ENCODE measurements at regions not wholly inside any gene's neighbourhood (a gene's known extent, or its start where the extent isn't known, plus 50 kb on each side); places are given as distances from the start of the nearest gene placed in this dataset.

DNA sequence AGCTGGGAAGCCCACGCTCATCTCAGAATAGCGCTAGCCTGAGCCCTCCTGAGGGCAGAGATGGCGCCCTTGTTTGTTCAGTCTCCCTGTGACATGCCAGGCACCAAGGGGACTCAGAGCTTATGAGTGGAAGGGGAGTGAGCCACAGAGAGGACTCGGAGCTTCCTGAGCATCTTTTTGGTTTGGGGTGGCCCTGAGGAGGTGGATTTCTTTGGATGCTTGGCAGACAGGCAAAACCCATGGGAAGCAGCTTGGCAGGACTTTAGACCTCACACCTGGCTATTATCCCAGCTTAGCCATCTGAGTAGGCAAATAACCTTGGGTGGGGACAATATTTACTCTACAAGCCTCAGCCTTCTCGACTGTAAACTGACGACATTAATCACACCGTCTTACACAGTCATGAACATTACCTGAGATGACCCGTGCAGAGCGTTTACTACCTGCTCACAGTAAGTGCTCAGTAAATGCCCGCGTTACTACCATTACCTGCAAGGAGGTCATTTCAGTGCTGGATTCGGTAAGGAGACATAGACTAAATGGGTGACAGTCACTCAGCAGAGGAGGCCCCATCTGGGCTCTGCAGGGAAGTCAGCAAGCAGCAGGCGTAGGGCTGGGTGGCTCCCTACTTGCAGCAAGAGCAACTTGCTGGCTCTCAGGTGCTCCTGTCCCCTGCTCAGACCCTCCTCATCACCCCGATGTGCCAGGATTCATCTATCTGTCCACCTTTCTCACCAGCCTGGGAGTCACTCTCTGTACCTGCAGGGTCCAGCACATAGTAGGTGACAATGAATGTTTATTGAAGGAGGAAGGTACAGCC, 54.9 kb downstream of the KLHDC7A start:
- DNase-seq (ENCODE audit: low read depth in 2 of 2): no peak

DNA sequence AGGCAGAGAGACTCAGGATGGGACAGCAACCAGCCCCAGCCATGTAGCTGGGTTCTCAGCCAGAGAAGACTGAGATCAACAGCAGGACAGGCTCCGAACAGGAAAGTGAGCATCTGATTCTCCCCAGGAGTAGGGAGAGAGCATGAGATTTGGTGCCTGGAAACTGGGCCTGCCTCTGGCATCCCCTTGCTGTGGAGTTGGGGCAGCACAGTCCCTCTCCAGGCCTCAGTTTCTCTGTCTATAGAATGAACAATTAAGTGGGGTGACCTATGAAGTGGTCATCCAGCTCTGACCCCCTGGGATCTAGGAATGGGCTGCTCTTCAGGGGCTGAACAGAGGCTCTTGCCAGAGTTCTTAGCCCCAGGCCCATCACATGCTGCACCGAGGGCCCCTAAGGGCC, 55.6 kb downstream of the KLHDC7A start:
- DNase-seq (ENCODE audit: low read depth in 2 of 2): no peak

DNA sequence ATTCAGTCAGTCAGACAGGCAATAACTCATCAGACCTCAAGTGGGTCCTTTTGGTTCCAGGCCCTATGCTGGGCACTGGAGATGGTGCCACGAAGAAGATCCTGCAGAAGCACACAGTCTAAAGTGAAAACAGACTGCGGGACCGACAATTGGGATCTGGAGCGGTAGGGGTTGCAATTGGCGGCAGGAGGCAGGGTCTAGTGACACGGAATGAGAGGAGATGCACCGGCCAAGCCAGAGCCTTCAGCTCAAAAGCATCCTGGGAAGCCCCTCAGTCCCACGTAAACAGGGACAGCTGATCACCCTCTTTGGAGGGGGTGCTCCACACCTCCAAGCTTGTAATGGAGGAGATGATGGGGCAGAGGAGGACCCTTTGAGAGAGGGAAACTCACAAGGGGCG, 56.2 kb downstream of the KLHDC7A start:
- DNase-seq (ENCODE audit: low read depth in 2 of 2): no peak

DNA sequence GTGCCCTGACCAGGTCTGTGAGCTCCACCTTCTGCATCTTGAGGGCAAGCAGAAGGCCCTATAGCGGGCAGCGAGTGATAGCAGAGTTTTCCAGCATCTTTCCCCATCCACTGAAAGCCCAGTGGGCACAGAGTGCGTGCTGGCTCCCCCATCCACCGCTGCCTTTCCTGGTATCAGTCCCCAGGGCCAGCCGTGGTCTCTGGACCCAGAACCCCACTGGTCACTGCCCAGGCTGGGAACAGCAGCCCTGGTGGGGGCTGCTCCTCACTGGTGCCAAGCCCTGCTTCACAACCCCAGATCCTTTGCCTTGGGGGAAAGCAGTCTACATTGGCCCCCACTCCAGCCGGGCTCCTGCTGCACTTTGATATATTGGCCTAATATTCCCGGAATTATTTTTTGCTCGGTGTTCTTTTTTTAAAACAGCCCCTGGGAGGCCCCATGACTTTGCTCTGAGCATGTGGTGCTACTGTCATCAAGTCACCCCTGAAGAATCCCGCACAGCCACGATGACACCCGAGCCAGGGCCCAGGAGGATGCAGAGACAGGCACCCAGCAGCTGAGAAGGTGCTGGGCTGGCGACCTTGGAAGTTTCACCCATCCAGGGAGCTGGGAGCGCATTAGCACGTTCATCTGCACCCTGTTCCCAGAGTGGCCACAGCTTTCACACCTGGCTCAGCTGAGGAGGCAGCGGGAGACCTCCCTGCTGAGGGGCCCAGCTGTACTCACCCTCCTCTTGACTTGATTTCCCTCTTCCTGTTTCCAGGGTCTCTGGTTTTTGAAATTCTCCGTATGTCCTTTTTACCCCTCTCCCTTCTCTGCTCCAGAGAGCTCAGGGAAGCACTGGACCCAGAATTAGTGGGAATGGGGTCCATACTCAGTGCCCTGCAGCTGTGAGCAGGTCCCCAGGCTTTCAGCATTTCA, 56.9 kb downstream of the KLHDC7A start:
- no peak for DNase-seq (ENCODE audit: low read depth in 2 of 2)

DNA sequence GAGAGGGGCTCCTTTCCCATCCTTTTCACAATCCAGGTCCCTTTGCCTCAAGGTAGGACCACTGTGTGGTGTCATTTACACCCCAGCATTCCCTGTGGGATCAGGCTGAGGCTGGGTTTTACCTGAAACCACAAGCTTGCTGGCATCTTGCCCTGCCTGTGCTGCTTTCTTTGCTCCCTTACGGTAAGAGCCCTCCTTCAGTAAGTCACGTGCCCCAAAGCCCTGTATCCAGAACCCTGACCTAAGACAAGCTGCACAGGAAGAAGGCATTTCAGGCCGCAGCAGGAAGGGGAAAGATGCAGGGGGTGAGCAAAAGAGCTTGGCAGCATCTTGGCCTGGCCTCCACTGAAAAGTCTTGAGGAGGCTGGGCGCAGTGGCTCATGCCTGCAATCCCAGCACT, 58.4 kb downstream of the KLHDC7A start:
- no peak for DNase-seq (ENCODE audit: low read depth in 2 of 2)

DNA sequence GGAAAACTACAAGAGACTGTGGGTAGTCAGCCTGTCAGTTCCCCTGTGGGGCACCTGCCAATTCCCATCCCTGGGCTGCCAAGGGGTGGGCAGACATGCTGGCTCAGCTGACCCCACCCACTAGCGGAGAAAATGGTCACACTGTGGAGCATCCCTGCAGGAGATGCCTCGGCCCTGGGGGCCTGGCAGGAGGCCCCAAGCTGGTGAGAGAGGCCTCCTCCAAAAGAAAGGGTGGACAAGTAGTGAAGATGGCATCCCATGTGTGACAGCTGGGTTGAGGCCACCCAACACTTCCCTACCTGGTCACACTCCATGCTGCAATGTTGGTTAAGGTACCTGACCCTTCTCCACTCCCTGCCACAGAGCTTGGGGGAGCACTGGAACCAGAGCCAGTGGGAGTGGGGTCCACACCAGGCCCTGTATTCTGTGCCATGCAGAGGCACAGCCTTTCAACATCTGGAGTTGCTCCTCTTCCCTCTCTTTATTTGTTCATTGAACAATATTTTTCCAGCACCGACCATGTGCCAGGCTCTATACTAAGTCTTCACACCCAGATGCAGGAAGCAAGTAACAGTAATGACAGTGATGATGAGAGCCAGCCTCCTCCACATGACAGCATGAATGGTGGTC, 59.5 kb downstream of the KLHDC7A start:
- DNase-seq (ENCODE audit: low read depth in 2 of 2): no peak

DNA sequence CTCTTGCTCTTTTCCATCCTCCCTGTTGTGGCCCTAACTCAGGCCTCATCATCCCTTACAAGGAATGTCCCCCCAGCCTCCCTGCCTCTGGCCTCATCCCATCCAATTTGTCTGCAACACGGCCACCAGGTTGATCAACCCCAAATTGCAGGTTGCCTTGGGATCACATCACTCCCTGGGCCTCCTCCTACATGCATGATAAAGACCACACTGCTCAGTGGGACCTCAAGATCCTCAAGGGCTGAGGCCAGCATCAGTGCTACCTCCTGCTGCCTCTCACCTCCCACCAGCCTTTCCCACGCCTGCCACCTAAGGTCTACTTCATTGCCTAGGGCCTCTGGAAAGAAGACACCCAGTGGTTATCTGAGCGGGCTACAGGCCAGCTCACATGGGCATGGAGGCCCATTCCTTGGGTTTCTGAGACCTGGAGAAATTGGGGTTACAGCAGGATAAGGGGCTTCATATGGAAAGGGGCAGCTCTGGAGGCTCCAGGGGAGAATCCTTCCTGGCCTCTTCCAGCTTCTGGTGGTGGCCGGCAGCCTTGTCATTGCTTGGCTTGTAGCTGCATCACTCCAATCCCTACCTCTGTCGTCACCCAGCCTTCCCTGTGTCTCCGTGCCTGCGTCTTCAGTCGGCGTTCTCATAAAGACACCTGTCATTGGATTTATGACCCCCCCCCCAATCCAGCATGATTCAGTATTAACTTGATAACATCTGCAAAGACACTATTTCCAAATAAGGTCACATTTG, 60.5 kb downstream of the KLHDC7A start:
- DNase-seq (ENCODE audit: low read depth in 2 of 2): no peak

DNA sequence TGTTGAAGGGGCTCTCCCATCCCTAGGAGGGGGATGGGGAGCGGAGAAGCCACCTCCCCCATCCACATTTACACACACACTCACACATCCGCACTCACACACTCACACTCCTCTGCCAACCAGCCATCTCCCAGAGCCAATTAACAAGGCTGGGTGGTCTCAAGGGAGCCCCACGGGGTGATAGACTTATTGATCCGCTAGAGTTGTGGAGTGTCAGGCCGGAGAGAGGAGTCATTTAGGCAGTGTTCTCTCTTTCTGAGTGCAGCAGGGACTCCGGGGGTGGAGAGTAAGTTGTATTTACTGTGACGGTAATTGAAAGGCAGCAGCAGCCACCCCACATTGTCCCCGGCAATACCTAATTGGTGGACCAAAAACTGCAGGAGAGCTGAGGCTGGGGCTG, 61.6 kb downstream of the KLHDC7A start:
- DNase-seq (ENCODE audit: low read depth in 2 of 2): no peak

DNA sequence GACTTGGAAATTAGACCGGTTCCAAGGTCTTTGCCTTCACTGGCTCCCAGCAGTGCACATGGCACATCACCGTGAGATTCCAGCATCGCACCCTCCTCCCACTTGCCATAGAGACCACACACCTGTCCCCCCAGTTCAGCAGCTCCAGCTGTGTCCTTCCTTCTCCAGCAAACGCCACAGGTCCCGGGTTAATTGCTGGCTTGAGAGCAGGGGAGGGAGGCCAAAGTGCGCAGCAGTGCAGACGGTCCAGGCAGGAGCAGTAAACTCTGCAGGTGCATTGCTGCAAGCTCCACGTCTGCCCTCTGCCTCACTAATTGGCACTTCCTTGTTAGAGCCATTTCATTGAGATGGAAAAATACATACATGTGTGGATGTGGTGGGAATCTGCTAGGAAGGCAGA, 65.3 kb downstream of the KLHDC7A start:
- DNase-seq (ENCODE audit: low read depth in 2 of 2): no peak

DNA sequence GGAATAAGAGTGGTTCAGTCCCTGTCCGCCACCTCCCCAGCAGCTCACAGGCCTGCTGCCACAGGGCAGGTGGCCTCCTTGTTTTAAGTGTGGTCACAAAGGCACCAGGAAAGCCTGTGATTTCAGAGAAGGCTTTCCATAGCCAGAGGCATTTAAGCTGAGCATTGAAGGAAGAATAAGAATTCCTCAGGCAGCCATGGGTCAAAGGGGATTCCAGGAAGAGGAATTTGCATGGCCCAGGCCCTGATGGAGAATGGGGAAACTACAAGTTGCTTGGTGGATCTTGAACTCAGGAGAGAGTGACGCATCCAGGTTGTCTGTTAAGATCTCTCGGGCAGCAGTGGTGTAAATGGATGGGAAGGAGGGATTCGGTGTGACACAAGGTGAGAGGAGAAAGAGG, 66.7 kb downstream of the KLHDC7A start:
- no peak for DNase-seq (ENCODE audit: low read depth in 2 of 2)

DNA sequence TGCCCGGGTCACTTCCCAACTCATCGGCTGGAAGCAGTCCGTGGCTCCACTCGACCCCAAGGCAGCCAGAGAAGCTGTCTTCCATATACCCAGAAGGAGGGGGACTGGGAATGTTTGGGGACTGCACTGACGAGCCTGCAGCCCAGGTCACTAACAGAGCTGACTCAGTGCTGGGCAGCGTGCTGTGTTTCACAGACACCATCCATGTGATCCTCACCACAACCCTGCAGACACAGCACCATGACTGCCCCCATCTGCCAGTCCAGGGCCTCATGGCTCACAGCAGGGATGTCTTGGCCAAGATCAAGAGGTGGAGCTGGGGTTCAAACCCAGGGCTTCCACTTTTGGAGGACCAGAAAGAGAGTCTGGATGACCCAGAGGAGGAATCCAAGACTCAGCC, 67.9 kb downstream of the KLHDC7A start:
- DNase-seq (ENCODE audit: low read depth in 2 of 2): no peak

DNA sequence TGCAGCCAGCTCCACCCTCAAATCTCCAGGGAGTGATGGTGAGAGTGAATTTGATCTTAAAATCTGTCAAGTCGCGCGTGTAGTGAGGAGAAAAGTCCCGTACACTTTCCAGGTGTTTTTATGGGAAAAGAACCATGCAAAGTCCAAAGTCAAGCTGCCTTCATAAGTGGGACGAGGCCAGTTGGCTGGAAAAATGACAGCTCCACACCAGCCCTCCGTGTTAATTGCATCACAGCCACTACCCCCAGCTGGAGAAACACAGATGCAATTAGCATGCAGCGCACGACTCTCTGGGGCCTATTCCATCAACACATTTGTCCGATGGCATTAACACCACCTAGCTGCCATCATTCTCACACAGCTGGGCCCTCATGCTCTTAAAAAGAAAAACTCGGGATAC, 68.4 kb downstream of the KLHDC7A start:
- no peak for DNase-seq (ENCODE audit: low read depth in 2 of 2)

DNA sequence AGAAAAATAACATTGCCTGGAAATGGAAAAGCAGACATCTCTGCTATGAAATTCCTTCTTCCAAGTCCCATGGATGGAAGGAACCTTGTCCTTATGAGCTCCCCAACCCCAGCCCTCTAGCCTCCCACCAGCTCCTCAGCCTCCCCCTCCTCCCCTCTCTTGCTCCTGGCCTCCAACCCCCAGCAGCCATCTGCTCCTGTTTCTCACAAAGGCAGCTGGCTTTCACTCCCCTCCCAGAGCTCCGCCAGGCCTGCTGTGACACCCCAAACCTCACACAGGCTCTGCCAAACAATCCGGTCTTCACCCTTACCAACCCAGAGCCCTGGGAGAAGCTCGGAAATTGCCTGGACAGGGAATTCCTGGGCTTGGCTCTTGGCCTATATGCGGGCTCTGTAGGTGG, 69.2 kb downstream of the KLHDC7A start:
- DNase-seq (ENCODE audit: low read depth in 2 of 2): no peak

DNA sequence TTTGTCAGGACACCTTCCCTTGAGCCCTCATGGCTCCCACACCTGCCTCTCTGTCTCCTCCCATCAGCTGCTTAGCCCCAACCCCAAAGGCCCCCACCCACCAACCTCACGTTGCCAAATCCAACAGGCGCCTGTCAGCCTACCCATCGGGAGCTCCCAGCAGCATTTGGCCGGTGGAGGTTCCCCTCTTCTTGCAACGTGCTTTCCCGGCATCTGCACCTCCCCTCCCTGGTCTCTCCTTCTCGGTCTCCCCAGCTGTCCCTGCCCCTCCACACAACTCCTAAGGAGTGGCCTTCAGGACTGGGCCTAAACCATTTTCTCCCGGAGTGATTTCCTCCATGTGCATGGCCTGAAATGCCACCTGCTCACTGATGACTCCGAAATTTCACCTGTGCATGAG, 71.9 kb downstream of the KLHDC7A start:
- DNase-seq (ENCODE audit: low read depth in 2 of 2): no peak

DNA sequence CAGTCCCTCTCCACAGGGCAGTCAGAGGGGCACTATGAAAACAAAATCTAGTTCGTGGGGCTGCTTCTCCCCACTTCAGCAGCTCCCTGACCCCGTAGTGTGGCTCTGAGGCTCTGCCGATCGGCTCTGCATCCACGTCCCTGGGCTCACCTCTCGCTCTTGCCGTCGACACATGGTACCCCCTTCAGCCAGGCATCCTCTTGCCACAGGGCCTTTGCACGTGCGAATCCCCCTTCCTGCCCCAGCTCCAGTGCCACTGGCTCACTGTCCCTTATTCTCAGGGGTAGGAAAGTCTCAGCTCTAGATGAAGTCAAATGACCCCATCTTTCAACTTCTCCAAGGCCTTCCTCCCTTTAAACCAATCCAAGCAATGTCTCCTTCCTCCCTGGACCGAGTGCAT, 72.7 kb downstream of the KLHDC7A start:
- DNase-seq (ENCODE audit: low read depth in 2 of 2): no peak

DNA sequence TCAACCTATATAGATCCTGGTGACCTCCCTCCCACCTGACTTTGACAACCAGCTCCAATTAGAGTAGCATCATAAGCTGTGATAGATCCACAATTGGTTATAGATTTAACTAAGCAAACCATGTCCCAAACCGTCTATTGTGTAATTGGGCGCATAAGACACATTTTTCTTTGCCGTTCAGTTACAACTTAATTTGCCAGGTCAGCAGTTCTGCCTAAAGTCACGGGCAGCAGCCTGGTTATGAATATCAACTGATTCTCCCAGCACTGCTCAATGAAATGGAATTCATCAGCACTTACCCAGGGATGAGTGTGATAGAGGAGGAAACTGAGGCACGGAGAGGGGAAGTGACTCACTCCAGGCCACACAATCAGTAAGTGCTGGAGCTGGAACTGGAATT, 73.4 kb downstream of the KLHDC7A start:
- DNase-seq (ENCODE audit: low read depth in 2 of 2): no peak

DNA sequence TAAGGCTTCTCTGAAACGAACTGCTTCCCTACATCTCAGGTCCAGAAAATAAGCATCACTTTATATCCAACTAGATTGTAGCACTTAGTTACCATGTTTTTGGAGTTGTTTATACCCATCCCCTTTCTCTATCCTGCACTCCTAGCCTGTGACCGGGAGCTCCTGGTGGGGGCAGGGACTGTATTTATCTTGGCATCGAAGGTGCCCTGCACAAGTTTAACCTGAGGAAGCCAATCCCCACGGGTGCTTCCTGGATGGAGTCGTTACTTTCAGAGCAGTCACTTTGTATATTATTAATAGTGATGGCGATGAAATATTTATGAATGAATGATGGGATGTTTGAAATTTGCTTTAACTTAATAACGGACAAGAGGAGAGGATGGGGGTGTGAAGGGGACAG, 73.9 kb downstream of the KLHDC7A start:
- no peak for DNase-seq (ENCODE audit: low read depth in 2 of 2)

DNA sequence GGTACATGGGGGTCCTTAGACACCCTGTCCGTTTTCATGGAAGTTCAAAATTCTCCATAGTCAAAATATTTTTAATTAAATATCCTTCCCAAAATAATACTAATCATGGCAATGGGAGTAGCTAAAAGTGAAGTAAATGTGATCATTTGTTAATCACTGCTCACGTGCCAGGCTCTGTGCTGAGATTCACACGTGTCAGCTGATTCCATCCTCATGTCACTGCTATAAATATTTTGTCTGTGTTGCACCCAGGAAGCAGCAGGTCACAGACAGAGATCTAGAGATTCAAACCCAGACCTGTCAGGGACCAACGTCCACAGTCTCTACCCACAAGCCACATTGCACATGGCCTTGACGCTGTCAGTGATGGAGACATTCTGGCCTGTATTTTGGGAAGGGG, 74.3 kb downstream of the KLHDC7A start:
- DNase-seq (ENCODE audit: low read depth in 2 of 2): no peak

DNA sequence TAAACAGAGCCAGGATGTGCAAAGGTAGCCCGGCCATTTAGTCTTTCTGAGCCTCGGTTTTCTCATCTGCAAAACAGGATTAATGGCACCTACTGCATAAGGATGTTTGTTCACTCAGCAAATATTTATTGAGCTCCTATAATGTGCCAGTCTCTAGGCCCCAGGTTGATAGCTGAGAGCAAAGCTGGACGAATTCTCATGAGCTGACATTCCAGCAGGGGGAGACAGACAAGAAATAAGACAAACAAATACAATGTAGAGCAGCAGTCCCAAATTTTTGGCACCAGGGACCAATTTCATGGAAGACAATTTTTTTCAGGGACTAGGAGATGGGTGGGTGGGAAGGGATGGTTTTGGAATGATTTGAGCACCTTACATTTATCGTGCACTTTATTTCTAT, 74.3 kb upstream of the PAX7 start:
- no peak for DNase-seq (ENCODE audit: low read depth in 2 of 2)

DNA sequence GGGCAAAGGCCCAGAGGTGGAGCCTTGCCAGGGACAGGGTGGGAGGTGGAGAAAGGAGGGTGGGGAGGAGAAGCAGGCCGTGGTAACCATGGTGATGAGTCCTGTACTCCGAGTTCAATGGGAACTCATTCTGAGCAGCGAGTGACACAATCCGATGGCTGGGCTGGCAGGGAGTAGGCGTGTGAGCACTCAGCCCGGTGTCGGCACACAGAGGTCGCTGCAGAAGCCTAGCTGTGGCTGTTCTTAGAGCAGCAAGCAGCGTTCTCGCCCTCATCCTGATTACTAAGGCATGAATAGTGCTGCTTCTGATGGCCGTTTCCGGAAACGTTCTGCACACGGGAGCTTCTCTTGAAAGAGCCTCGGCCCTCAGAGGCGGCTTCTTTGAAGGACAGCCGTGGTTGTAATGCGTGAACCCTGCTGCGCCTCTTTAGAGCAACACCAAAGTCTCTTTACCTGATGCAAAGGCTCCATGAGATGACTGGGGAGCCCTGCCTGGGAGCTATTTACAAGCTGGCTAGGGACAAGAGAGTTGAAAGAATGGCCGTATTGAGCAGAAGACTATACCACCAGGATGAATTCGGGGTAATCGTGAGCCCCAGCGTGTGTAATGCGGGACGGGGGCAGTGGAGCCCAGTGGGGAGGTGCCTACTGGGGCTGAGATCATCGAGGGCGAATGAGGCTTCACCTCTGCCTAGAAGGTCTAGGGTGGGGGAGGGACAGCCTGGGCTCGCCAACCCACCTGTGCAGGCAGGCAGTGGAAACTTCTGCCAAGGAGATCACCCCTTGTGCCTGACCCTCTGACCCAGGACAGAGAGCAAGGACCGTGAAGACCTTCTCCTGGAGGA, 72.8 kb upstream of the PAX7 start:
- DNase-seq (ENCODE audit: low read depth in 2 of 2): no peak

DNA sequence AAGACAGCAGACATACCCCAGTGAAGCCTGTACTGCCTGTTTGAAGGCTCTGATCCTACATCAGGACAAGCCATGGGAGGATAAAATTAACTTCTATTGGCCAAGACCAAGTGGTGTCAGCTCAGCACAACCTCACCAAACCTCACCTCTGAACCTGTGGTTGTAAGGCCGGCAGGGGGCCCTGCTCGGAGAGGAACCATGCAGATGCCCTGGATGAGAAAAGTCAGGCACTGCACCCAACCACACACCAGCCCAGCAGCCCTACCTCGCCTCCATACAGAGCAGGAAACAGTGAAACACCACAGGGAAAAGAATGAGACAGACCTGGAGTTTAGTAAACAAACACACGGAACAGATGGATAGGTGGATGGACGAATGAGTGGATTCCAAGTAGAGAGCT, 70.0 kb upstream of the PAX7 start:
- DNase-seq (ENCODE audit: low read depth in 2 of 2): no peak
